ENCODE measurements at regions not wholly inside any gene's neighbourhood (a gene's known extent, or its start where the extent isn't known, plus 50 kb on each side); places are given as distances from the start of the nearest gene placed in this dataset.

DNA sequence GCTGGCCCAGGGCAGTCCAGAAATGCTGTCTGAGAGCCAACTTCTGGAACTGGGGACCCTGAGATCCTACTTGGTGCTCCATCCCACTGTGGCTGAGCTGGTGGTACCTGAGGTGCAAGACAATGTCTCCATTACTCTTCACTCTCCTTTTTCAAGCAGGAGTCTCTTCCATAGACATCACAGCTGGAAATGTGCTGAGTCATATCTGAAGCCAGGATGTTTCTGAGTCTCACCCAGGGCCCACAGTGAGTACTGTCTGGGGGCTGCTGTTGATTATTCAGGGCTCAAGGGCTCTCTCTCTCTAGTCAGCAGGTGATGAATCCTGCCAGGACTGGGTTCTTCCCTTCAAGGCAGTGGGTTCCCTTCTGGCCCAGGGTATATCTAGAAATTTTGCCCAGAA, 145.2 kb upstream of the TAS2R1 start:
- TF ChIP-seq CTCF (IDR thresholded peaks at IDR 0.05 in 2 of 3, conservative IDR thresholded peaks at IDR 0.05 in 1 of 3; ENCODE audit: borderline replicate concordance in 1 of 3, insufficient read depth in 1 of 3, low read depth in 2 of 3, low read length in 2 of 3) (no peak), ELF1 (IDR thresholded peaks at IDR 0.05; ENCODE audit: borderline replicate concordance, low read depth) (no peak), EGR1 (IDR thresholded peaks at IDR 0.05; ENCODE audit: low read depth) (no peak), SIN3A (IDR thresholded peaks at IDR 0.05; ENCODE audit: low read depth) (no peak), EZH2phosphoT487 (IDR thresholded peaks at IDR 0.05; ENCODE audit: borderline replicate concordance) (no peak), SRF (IDR thresholded peaks at IDR 0.05; ENCODE audit: low read depth) (no peak), EZH2 (IDR thresholded peaks at IDR 0.05) (no peak)
- TF ChIP-seq, protein P1, sequence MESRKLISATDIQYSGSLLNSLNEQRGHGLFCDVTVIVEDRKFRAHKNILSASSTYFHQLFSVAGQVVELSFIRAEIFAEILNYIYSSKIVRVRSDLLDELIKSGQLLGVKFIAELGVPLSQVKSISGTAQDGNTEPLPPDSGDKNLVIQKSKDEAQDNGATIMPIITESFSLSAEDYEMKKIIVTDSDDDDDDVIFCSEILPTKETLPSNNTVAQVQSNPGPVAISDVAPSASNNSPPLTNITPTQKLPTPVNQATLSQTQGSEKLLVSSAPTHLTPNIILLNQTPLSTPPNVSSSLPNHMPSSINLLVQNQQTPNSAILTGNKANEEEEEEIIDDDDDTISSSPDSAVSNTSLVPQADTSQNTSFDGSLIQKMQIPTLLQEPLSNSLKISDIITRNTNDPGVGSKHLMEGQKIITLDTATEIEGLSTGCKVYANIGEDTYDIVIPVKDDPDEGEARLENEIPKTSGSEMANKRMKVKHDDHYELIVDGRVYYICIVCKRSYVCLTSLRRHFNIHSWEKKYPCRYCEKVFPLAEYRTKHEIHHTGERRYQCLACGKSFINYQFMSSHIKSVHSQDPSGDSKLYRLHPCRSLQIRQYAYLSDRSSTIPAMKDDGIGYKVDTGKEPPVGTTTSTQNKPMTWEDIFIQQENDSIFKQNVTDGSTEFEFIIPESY (IDR thresholded peaks at IDR 0.05; ENCODE audit: extremely low read depth, insufficient replicate concordance, low read length): no peak
